ENCODE measurements at regions not wholly inside any gene's neighbourhood (a gene's known extent, or its start where the extent isn't known, plus 50 kb on each side); places are given as distances from the start of the nearest gene placed in this dataset.

GRCh38 chr9:99582814-99583213 is 238.9 kb upstream of the NR4A3 start:
- TF ChIP-seq, protein P1, sequence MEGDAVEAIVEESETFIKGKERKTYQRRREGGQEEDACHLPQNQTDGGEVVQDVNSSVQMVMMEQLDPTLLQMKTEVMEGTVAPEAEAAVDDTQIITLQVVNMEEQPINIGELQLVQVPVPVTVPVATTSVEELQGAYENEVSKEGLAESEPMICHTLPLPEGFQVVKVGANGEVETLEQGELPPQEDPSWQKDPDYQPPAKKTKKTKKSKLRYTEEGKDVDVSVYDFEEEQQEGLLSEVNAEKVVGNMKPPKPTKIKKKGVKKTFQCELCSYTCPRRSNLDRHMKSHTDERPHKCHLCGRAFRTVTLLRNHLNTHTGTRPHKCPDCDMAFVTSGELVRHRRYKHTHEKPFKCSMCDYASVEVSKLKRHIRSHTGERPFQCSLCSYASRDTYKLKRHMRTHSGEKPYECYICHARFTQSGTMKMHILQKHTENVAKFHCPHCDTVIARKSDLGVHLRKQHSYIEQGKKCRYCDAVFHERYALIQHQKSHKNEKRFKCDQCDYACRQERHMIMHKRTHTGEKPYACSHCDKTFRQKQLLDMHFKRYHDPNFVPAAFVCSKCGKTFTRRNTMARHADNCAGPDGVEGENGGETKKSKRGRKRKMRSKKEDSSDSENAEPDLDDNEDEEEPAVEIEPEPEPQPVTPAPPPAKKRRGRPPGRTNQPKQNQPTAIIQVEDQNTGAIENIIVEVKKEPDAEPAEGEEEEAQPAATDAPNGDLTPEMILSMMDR (IDR thresholded peaks at IDR 0.05; ENCODE audit: low read length): no peak
- TF ChIP-seq EZH2 (IDR thresholded peaks at IDR 0.05; ENCODE audit: borderline replicate concordance, low read length): no peak
